22Rv1 (cell line): ENCODE measurements at regions not wholly inside any gene's neighbourhood (a gene's known extent, or its start where the extent isn't known, plus 50 kb on each side); places are given as distances from the start of the nearest gene placed in this dataset.

Source experiments
- CTCF ChIP-seq: fragments of 450-650 bp; IDR thresholded peaks from 2 replicates; pipeline ENCODE4 v1.5.1; 2017; ENCODE audit warnings: mild to moderate bottlenecking
- ZFX ChIP-seq: fragments of 450-650 bp; IDR thresholded peaks from 2 replicates; pipeline ENCODE4 v1.6.1; 2017; ENCODE audit warnings: antibody characterized with exemption, borderline replicate concordance

DNA sequence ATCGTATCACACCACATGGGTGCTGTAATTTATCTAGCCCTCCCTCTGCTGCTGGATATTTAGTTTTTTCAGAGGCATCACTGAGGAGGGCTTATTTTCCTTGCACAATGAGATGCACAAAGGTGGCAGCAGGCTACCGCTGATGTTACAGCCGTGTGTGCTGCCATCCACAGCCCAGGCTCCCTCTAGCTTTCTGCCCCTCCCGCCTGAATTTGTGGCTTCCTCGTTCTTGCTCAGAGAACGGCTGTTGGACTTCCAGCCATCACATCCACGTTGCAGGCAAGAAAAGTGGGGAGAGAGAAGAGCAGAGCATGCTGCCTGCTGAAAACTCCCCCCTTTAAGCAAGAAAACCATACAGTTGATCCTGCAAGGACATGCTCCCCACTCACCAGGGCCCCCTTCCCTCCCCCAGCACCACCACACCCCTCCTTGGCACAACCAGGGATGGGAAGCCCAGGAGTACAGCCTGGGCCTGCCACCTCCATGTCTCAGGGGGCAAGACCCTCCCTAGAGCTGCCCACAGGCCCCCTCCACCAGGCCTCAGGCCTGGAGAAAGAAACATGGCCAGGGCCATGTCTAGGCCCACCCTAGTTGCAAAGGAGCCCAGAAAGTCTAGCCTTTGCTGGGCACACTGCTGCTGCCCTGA, 102.6 kb downstream of the MRPL14 start:
- TF ChIP-seq CTCF = no peak
- no peak for TF ChIP-seq ZFX
